HG03378 (cell line): ENCODE measurements at regions not wholly inside any gene's neighbourhood (a gene's known extent, or its start where the extent isn't known, plus 50 kb on each side); places are given as distances from the start of the nearest gene placed in this dataset.

Experiments used
- ATAC-seq: cut with Tn5 transposase; IDR thresholded peaks from one replicate; pipeline ENCODE4 v1.9.1; 2021; ENCODE audit warnings: mild to moderate bottlenecking, moderate library complexity; ENCODE audit not compliant: unreplicated experiment

GRCh38 chr12:66959276-66959675, 280.4 kb upstream of the GRIP1 start:
- ATAC-seq = no peak

DNA sequence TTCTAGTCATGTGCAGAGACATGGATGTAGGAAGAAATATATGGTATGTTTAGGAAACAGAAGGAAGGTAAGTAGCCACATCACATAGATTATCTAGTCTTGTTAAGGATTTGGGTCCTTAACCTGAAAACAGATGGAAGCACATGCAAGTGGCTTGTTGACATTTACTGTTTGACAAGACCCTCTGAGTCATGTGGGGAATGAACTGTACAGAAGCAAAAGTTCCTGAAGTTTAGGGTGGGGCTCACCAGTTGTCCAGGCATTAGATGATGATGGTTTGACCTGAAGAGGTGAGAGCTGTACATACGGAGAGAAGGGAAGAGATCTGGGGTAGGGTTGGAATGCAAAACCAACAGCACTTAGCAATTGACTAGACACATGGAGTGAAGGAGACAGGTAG, 281.1 kb upstream of the GRIP1 start:
- ATAC-seq = no peak

DNA sequence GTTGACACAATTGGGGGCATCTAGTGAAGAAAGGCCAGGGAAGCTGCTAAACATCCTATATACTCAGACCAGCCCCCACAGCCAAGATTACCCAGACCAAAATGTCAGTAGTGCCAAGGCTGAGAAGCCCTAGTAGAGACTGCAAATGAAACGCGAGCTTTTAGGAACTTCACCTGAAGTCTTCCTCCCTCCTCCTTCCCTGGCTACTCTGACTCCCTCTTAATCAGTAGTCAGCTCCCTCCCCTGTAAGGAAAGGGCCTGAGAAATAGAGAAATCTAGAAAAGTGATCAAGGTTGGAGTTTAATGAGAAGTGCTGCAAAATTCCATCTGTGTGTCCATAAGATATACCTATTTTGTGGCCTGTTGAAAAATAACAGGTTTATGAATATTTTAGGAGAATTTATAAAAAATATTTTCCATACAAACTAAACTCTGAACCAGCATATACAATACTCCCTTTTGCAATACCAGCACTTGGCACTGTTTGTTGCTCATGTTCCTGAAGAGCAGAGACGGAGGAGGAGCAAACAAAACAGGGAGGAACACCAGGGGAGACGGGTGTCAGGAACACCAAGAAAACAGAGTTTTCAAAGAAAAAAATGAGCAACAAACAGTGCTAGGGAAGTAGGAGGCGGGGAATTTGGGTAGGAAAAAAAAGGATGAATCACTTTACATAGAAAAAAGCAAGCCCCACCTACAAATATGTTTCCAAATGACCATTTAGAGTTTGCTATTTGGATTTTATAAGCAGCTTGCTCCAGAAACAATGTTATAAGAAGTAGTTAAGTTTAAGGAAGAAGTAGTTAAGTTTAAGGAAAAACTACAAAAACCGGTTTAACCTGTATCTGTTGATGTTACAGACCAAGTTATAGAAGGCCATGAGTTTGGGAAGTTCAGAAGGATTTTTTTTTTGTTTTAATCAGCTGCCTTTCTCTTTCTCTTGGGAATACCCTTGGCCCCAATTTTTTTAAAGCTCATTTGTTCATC, 282.1 kb upstream of the GRIP1 start:
- ATAC-seq = no peak

DNA sequence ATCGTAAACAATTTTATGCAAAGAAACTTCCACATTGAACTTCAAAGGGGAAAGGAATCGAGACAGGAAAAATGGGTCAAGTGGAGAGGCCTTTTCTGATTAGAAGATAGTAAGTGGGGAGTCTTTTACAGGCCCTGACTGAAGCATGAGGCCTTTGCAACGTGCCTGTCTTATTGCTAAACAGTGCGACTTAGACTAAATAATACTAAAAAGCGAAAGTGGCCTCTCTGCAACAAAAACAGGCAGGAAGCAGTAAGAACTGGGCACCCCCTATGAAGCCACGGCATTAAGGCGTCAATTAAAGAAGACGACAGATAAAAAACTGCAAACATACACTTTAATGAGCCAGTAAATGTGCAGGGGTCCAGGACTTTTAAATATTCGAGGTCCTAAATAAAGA, 283.4 kb upstream of the GRIP1 start:
- ATAC-seq = no peak

DNA sequence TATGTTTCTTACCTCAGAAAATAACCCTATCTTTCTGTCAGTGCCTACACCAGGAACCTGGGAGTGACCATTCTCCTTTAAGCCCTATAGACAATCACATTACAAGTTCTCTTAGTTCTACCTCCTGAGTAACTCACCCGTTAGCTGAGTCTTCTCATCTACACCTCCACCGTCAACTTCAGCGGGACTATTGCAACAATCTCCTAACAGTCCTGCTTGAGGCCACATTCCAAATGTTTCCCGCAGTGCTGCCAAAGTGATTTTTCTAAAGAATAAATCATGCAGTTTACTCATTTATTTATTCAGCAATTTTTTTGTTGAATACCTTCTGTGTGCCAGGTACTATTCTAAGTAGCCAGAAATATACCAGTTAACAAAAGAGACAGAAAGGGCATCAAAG, 285.0 kb upstream of the GRIP1 start:
- ATAC-seq = no peak

DNA sequence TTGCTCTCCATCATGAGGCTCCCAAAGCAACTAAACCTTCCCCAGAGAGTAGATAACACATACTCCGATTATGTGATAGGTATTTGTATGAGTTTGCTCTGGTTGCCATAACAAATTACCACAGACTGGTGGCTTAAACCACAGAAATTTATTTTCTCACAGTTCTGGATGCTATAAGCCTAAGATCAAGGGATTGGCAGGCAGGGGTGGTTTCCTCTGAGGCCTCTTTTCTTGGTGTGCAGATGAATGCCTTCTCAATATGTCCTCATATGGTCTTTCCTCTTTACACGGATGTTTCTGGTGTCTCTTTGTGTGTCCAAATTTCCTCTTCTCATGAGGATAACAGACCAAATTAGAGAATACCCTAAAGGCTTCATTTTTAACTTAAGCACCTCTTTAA, 285.8 kb upstream of the GRIP1 start:
- ATAC-seq = no peak

DNA sequence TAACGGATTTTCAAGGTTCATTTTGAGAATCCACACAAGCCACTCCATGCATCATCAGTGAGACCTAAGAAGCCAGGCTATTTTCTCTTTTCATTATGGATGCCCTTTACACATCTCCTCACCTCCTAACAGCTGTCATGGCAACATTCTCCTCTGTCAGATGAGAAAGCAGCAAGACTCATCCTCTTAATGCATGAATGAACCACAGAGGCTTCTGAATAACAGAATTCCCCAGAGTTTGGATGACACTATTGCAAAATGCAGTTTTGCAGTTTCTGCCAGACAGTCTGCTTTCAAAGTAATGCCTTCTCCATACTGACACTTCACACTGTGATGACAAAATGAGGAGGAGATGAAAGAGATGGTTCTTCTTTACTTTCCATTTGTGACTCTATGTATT, 286.7 kb upstream of the GRIP1 start:
- no peak for ATAC-seq

DNA sequence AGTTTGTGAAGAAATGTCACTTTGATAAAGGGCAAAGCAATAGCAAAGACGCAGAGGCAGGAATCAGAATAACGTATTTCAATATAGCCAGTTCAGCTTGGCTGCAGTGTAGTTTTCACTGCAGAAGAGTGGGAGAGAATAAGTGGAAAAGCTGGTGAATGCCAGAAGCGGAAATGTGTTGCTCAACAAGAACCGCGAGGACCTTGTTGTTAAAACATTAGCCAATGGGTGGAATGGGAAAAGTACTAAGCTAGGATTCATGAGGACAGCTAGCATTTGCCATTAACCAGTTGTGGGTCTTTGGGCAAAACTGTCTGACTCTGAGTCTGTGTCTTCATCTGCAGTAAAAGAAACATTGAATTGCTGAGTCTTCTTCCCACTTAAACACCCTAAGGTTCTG, 292.9 kb upstream of the GRIP1 start:
- no peak for ATAC-seq

DNA sequence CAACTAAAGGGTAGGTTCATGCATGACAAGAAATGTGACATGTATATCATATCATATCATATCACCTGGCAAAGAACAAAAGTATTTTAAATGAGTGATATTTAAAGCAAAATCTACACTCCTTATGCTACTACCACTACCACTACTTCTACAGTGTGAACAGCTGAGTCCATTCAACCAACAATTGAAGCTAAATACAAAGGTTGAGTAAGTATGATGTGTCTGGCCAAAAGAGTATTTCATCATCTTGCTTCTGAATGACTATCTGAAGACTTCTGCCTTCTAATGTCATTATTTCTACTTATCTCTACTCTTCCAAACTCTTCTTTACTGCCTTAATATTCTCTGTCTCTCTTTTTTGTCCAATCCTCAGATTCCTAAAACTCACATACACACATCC, 292.6 kb upstream of the CAND1 start:
- ATAC-seq = no peak

DNA sequence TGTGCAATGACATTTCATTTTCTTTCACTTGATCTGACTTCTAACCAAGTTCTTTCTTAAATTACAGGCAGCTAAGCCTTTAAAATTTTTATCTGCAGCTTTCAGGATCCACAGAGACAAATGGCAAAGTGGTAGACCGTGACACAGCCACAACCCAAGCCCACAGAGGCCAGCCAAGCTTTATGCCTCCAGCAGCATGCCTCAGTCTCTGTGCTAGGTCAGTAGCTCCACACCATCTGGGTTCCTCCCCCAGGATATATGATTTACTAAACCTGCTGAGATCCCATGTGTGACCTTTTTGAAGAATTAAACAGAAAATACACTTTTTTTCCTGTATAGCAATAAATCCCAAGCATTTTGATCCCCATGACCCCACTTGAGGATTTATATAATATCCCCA, 290.4 kb upstream of the CAND1 start:
- no peak for ATAC-seq

DNA sequence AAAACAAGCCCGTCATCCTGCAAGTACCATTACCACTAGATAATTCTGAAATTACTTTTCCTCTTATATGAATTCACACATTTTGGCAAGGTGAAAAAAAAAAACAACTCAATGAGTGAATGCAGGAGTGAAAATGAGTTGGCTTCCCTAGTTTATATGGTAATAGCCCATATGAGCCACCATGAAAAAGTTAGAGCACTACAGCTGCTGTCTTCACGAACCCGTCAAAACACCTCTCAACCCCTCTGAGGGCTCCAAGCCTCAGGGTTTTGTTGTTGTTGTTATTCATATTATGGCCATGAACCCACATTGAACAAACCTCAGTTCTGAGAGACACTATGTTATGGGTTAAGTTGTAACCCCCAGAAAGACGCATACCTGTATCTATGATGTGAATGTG, 289.9 kb upstream of the CAND1 start:
- ATAC-seq = no peak

DNA sequence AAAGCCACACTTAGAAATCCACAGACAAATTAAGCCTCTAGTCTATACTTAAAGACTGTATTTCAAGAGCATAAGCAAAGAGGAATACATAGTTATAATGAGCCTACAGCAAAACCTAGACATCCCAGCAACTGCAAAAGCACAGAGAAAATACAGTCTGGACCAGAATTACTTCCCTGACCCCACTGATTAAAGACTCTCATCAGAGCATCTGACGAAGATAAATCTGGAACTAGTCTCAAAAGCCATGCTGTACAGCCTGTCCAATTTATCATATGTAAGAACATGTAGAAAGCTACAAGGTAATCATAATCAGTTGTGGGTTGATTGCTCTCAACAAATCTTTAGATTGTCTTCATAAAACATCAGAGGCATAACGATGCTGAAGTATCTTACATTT, 285.1 kb upstream of the CAND1 start:
- ATAC-seq = no peak

GRCh38 chr12:66984962-66985361, 284.2 kb upstream of the CAND1 start:
- no peak for ATAC-seq

DNA sequence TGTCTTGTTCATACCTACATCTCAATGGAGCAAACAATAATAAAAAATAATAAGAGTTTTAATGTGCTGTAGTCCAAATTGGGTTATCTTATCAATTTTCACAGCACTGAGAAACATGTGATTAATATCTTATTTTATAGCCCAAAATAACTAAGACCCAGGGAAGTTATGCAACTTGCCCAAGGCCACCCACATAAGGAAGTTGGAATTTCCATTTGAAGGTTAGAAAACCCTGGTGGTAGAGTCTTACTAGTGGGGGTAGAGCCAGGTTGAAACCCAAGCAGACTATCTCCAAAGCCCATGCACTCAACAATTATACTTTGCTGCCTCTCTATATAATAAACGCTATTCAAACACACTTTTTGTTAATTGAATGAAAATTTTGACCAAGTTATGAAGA, 270.0 kb upstream of the CAND1 start:
- ATAC-seq = no peak

GRCh38 chr12:67001251-67001650, 267.9 kb upstream of the CAND1 start:
- no peak for ATAC-seq

DNA sequence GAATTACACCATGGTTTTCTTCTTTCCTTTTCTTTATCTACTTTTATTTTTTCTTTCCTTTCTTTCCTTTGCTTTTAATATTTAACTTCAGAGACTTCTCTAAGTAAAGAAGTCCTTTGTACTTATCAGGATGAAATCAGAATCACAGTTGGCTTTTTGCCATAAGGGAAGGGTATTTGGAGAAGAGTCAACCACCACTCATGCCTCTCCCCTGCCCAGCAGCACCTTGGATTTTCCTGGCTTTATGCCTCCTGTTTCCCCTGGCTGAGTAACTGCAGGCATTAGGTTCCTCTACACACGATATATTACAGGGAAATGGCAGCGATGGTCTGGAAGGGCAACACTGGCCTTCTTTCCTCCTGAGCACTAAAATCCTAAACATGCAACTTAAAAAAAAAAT, 266.4 kb upstream of the CAND1 start:
- no peak for ATAC-seq

GRCh38 chr12:67006610-67007009, 262.5 kb upstream of the CAND1 start:
- no peak for ATAC-seq

DNA sequence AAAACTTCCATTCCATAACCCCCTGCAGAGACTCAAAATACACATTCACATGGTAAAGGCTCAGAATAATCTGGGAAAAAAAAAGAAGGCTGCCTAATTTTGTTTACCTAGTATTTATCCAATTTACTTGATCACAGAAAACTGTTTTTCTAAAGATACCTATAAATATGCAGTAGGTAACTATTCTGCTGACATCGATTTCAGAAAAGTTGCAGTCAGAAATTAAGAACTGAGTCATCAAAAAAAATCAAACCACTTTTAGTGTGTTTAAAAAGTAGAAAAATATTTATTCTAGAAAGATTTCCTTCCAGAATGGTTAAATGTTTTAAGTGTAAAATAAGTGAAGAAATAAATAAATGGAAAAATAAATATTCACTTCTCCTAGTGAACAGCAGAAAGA, 254.5 kb upstream of the CAND1 start:
- no peak for ATAC-seq

- no peak for ATAC-seq
Measured at GRCh38 chr12:67018105-67018504, 251.1 kb upstream of the CAND1 start.

DNA sequence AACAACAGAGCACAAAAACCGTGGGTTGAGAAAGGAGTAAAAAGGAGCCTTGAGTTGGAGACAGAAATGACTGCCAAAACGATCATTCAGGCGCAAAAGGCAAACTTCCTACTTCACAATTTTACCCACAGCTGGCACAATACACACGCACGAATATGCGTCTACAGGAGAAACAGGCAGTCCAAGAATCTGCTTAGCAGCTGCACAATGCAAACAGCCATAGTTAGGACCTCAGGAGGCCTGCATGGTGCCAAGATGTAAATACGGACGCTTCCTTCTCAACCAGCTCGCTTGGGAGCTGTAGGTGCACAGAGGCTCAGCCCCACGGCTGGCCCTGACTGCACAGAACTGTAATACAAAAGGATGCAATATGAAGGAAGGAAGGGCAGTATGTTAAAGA, 250.1 kb upstream of the CAND1 start:
- ATAC-seq = no peak

DNA sequence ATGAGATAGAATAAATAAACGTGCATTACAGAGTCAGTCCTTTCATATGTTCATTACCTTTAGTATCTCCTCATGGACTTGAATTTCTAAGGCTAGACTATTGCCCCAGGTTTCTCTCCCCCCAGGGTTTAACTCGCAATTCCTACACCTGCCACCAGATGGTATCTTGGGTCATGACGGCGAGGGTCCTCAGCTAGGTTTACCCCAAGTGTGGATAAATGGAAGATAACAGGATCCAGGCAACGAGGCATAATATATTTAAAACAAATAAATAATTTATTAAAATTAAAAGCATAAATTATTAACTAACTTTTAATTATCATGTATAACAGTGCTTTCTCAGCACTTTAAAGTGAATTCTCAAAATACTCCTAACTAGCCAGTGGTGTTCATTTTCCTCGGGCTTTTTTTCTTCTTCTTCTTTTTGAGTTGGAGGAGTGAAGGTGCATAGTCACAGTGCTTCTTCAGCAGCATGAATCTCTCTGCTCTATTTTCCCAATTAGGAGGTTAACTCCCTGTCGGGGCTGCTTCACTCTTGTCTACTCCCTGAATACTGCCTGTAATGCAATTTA, 243.5 kb upstream of the CAND1 start:
- ATAC-seq = peak; percentile 77

GRCh38 chr12:67026487-67027246, 242.5 kb upstream of the CAND1 start:
- no peak for ATAC-seq
